IPS-15b (cell line): ENCODE measurements at regions not wholly inside any gene's neighbourhood (a gene's known extent, or its start where the extent isn't known, plus 50 kb on each side); places are given as distances from the start of the nearest gene placed in this dataset.

Experiments used
- H3K27me3 ChIP-seq: one replicate; pipeline ENCODE4 v1.6.1; 2013; ENCODE audit warnings: low read length; ENCODE audit not compliant: control insufficient read depth, insufficient read depth
- H3K36me3 ChIP-seq: one replicate; pipeline ENCODE4 v1.6.1; 2013; ENCODE audit warnings: low read length; ENCODE audit not compliant: control insufficient read depth, insufficient read depth
- H3K4me1 ChIP-seq: one replicate; pipeline ENCODE4 v1.6.1; 2013; ENCODE audit warnings: mild to moderate bottlenecking, low read length; ENCODE audit not compliant: control insufficient read depth, insufficient read depth
- H3K4me3 ChIP-seq: one replicate; pipeline ENCODE4 v1.5.1; 2013; ENCODE audit warnings: low read depth, low read length
- H3K9ac ChIP-seq: one replicate; pipeline ENCODE4 v1.6.1; 2013; ENCODE audit warnings: low read depth, mild to moderate bottlenecking, low read length
- H3K9me3 ChIP-seq: one replicate; pipeline ENCODE4 v1.6.1; 2013; ENCODE audit warnings: mild to moderate bottlenecking, low read length; ENCODE audit not compliant: control insufficient read depth, insufficient read depth

DNA sequence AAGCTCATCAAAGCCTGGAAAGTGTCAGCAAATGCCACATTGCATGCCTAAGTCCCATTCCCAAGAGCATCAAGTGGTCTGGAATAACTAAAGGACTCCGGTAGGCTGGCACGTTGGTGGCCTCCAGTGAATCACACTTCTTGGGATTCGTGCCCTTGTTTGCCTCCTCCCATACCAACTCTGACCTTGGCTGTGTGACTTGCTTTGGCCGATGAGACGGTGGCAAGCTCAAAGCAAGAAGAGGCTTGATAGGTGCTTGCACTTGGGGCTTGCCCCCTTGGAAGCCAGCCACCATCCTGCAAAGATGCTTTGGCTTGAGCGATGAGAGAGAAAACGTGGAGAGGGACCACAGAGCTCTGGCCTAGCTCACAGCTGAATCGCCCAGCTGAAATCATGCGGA lies 313.1 kb upstream of the ZFHX3 start:
- Histone ChIP-seq H3K36me3 (no peaks in the 10 kb centered on the region), H3K4me1 (peaks cover 5% of the 10 kb centered on the region), H3K9me3 (no peaks in the 10 kb centered on the region), H3K9ac (no peak overlapping the region), H3K4me3 (no peak overlapping the region), H3K27me3 (no peaks in the 10 kb centered on the region)

- no peaks in the 10 kb centered on the region for H3K36me3 ChIP-seq
- H3K4me1 ChIP-seq: peaks cover 10% of the 10 kb centered on the region
- no peak overlapping the region for H3K9ac ChIP-seq
- H3K9me3 ChIP-seq: no peaks in the 10 kb centered on the region
- no peak overlapping the region for H3K4me3 ChIP-seq
- H3K27me3 ChIP-seq: peaks cover 4% of the 10 kb centered on the region
Measured at GRCh38 chr16:73356401-73357079, 308.6 kb upstream of the ZFHX3 start.

DNA sequence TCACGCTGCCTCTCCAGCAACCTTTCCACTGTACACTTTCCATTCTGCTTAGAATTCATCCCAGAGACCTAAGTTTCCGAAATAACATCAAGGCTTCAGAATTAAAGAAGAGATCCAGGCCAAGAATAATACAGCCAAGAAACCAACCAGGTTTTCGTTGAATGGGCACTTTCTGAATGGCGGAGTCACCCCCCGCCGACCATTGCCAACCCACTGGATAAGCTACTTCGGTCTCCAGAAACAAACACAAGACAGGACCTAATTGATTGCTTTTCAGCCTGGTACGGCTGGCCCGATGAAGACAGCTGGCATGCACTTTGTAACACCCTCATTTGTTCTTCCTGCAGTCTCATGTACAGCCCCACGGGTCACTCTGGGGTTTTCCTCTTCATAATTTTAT lies 308.1 kb upstream of the ZFHX3 start:
- Histone ChIP-seq H3K36me3 (no peaks in the 10 kb centered on the region), H3K9ac (no peak overlapping the region), H3K9me3 (no peaks in the 10 kb centered on the region), H3K27me3 (peaks cover 4% of the 10 kb centered on the region), H3K4me3 (no peak overlapping the region), H3K4me1 (peaks cover 10% of the 10 kb centered on the region)

DNA sequence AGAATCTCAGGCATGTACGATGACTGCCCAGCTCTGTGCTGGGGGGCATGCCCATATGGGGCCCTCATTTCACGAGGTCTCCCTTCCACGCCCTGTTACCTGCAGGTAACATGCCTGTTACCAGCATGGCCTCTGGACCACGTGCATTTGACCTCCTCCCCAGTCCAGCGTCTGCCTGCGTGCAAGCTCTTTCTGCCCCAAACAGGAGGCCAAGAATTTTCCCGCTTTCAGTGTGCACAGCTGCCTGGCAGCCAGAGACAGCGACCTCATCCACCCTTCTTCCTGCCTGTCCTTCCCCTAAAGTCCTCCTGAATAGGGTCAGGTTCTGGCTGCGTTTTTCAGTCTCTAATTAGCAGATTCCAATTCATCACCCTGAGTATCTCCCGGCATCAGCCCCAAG lies 306.5 kb upstream of the ZFHX3 start:
- H3K27me3 ChIP-seq: peaks cover 4% of the 10 kb centered on the region
- H3K4me3 ChIP-seq: no peak overlapping the region
- H3K9me3 ChIP-seq: no peaks in the 10 kb centered on the region
- H3K36me3 ChIP-seq: no peaks in the 10 kb centered on the region
- H3K9ac ChIP-seq: no peak overlapping the region
- peaks cover 10% of the 10 kb centered on the region for H3K4me1 ChIP-seq

DNA sequence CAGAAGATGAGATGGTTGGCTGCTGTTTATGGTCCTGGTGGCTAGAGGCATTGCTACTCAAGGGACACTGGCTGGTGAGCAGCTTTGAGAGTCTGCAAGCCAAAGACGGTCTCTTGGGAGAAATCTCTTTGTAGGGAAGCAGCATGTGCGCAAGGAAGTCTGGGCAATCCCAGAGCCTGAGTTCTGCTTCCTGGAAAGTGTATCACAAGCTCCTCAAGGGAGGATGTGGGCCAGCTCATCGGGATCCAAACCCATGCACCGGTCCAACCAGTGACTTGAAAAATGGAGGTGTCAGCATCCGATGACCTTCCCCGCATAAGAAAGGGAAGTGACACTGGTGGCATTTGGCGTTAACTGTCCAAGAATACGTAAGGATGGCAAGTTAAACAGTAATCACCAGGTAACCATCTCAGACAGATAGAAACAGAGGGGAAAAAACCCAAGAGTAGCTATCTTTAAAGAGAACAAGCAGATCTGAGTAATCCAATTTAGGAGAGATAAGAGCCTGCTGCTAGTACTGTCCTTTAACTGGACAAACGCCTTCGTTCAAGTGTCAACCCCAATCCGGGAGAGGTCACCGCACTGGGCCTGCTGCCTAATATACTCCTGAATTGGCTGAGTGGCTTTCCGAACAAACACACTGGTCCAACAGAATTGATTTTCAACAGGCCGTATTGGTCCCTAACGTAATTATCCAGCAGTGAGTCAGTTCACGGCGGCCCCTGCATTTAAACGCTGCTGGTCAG lies 303.0 kb upstream of the ZFHX3 start:
- Histone ChIP-seq H3K27me3 (peaks cover 4% of the 10 kb centered on the region), H3K4me1 (peaks cover 4% of the 10 kb centered on the region), H3K4me3 (no peak overlapping the region), H3K9ac (no peak overlapping the region), H3K36me3 (no peaks in the 10 kb centered on the region), H3K9me3 (no peaks in the 10 kb centered on the region)

DNA sequence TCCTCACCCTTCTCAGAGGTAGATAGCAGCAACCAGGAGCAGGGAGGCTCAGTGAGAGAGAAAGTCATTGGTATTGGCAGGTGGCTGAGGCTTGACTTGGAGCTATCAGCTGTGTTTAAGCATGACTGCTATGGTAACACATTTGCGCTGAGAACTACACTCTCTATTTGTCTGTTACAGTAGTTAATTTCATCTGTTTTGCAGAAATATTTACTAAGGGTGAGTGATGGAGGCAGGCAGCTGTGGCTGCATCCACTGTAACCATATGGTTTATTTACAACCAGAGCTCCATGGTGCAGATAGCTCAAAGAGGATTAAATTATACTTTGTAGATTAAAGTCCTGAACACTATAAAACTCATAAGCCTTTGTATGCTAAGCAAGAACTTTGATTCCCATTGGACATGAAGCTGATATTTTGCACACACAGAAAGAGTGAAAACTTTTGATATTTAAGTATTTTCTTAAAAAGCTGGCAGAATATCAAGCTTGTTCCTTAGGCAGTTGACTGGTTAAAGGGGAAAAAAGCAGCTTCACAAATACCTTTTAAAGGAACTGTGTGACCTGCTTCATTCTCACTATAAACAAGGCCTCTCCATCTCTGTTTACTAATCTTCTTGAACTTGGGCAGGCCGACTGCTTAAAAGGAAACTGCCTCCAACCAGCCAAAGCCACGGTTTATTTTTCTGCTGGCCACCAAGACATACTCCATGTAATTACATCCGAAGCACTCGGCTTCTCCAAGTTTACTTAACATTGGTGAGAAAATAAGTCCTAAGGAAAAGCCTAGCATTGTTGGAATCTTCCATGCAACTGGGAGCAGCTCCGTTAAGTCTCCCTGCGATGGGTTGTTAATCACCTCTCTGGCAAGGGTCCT lies 299.8 kb upstream of the ZFHX3 start:
- H3K36me3 ChIP-seq: no peaks in the 10 kb centered on the region
- H3K9me3 ChIP-seq: no peaks in the 10 kb centered on the region
- no peaks in the 10 kb centered on the region for H3K4me1 ChIP-seq
- H3K9ac ChIP-seq: no peak overlapping the region
- H3K27me3 ChIP-seq: no peaks in the 10 kb centered on the region
- H3K4me3 ChIP-seq: no peak overlapping the region

- Histone ChIP-seq H3K36me3 (no peaks in the 10 kb centered on the region), H3K9ac (no peak overlapping the region), H3K4me3 (no peak overlapping the region)
Measured at GRCh38 chr16:73339821-73340220, 291.9 kb upstream of the ZFHX3 start.

DNA sequence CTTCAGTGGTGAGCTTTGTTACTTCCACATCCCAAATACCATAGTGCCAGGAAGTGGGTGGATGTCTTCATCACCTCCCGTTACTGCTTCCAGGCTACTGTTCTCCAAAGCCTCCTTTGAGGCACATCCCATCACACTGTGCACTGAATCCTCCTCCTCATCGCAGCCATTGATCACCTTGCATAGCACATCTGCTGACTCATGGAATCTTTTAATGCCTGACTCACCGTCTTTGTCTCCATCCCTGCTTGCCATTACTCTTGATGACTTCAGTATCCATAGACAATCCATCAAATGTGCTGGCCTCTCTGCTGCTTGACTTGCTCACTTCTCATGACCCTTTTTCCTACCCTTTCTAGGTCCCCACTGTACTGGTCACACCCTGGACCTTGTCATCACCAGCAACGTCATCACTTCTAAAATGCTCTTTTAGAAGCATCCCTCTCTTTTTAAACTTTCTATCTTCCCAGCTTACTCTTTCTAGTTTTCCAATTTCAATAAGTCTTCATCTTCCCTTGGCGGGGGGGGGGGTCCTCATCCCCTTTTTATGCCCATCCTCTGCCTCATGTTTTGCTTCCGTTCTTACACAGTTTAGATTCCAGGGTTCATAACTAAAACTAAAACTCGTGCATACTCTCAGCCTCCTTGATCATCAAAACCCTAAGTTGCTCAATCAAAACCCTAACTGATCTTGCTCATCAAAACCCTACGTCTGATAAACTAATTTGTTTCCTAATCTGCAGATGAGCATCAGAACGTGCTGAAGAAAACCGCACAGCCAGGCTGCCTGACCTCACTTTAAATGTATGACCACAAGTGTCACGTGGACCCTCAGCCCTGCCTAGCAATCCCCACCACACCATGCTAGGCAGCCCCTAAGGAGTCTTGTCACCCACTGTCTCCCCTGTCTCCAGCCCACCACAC lies 289.7 kb upstream of the ZFHX3 start:
- no peaks in the 10 kb centered on the region for H3K9me3 ChIP-seq
- peaks cover 18% of the 10 kb centered on the region for H3K27me3 ChIP-seq
- no peak overlapping the region for H3K4me3 ChIP-seq
- H3K36me3 ChIP-seq: no peaks in the 10 kb centered on the region
- H3K4me1 ChIP-seq: peaks cover 11% of the 10 kb centered on the region
- H3K9ac ChIP-seq: no peak overlapping the region

More at GRCh38 chr16:73339821-73340220, 291.9 kb upstream of the ZFHX3 start:
- Histone ChIP-seq H3K9me3 (no peaks in the 10 kb centered on the region), H3K27me3 (peaks cover 18% of the 10 kb centered on the region), H3K4me1 (peaks cover 11% of the 10 kb centered on the region)

DNA sequence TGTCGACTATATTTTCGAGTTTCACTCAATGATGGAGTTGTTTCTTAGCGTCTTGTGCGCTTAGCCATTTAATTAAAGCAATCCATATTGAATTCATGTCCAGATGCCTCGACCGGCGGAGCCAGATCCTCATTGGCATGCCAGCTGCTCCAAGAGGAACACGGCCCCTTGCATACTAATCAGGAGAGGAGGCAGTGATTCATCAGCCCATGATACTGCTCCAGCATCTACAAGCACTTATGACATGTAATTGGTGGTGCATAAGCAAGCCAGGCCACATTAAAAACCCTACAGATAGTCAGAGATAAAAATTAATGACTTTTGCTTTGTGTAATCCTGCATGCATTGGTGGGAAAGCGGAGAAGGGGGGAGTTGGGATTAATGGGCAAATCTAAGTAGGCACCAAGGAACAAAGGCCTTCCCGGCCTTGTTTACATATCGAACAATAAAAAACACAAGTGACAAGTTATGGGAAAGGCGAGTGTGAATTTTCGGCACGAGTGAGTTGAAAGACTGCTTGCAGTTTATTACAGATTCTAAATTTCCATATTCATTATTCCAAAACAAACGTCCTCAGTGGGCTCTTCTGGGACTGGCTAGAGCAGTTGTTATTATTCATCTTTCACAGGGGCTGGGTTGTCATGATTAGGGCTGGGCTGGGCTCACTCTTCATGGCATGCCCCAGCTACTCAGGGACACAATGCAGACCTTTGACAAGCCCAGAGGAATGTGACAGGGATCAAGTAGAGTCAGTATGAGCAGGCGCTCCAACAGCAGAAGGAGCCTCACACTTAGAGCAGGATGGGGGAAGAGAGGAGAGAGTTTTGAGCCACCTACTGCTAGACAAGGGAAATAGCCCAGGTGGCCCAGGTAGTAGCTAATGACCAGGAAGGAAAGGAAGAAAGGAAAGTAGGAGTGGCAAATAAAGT lies 281.7 kb upstream of the ZFHX3 start:
- peaks cover 4% of the 10 kb centered on the region for H3K4me1 ChIP-seq
- H3K27me3 ChIP-seq: no peaks in the 10 kb centered on the region
- H3K9ac ChIP-seq: no peak overlapping the region
- H3K9me3 ChIP-seq: no peaks in the 10 kb centered on the region
- H3K4me3 ChIP-seq: no peak overlapping the region
- no peaks in the 10 kb centered on the region for H3K36me3 ChIP-seq

GRCh38 chr16:73326770-73327470 lies 279.0 kb upstream of the ZFHX3 start:
- Histone ChIP-seq H3K4me1 (peaks cover 4% of the 10 kb centered on the region), H3K9me3 (no peaks in the 10 kb centered on the region), H3K4me3 (no peak overlapping the region), H3K36me3 (no peaks in the 10 kb centered on the region), H3K9ac (no peak overlapping the region), H3K27me3 (no peaks in the 10 kb centered on the region)
